ENCODE measurements at regions not wholly inside any gene's neighbourhood (a gene's known extent, or its start where the extent isn't known, plus 50 kb on each side); places are given as distances from the start of the nearest gene placed in this dataset.

- TF ChIP-seq, protein P1, sequence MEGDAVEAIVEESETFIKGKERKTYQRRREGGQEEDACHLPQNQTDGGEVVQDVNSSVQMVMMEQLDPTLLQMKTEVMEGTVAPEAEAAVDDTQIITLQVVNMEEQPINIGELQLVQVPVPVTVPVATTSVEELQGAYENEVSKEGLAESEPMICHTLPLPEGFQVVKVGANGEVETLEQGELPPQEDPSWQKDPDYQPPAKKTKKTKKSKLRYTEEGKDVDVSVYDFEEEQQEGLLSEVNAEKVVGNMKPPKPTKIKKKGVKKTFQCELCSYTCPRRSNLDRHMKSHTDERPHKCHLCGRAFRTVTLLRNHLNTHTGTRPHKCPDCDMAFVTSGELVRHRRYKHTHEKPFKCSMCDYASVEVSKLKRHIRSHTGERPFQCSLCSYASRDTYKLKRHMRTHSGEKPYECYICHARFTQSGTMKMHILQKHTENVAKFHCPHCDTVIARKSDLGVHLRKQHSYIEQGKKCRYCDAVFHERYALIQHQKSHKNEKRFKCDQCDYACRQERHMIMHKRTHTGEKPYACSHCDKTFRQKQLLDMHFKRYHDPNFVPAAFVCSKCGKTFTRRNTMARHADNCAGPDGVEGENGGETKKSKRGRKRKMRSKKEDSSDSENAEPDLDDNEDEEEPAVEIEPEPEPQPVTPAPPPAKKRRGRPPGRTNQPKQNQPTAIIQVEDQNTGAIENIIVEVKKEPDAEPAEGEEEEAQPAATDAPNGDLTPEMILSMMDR (IDR thresholded peaks at IDR 0.05 in 2 of 3, conservative IDR thresholded peaks at IDR 0.05 in 1 of 3; ENCODE audit: borderline replicate concordance in 1 of 3, insufficient read depth in 1 of 3, low read depth in 2 of 3, low read length in 2 of 3), result no peak
- TF ChIP-seq REST (IDR thresholded peaks at IDR 0.05; ENCODE audit: low read depth) (no peak), POLR2AphosphoS5 (IDR thresholded peaks at IDR 0.05; ENCODE audit: low read depth, low read length) (no peak), EZH2 (IDR thresholded peaks at IDR 0.05) (no peak), CBX3 (IDR thresholded peaks at IDR 0.05; ENCODE audit: low read depth) (no peak), ZNF274 (IDR thresholded peaks at IDR 0.05; ENCODE audit: low read depth, low read length) (no peak), POLR2A (IDR thresholded peaks at IDR 0.05; ENCODE audit: borderline replicate concordance, extremely low read depth, insufficient read depth, insufficient read length) (no peak), YY1 (IDR thresholded peaks at IDR 0.05; ENCODE audit: extremely low read depth, insufficient replicate concordance, low read depth, low read length) (no peak), EZH2phosphoT487 (IDR thresholded peaks at IDR 0.05; ENCODE audit: borderline replicate concordance) (no peak), RAD21 (IDR thresholded peaks at IDR 0.05; ENCODE audit: low read depth) (no peak), SRF (IDR thresholded peaks at IDR 0.05; ENCODE audit: low read depth) (no peak), SIN3A (IDR thresholded peaks at IDR 0.05; ENCODE audit: low read depth) (no peak), CEBPB (IDR thresholded peaks at IDR 0.05; ENCODE audit: low read depth) (no peak), JUND (IDR thresholded peaks at IDR 0.05) (no peak)
Measured at GRCh38 chr4:96755569-96756484, 915.9 kb downstream of the PDHA2 start.
